ENCODE measurements at regions not wholly inside any gene's neighbourhood (a gene's known extent, or its start where the extent isn't known, plus 50 kb on each side); places are given as distances from the start of the nearest gene placed in this dataset.

DNA sequence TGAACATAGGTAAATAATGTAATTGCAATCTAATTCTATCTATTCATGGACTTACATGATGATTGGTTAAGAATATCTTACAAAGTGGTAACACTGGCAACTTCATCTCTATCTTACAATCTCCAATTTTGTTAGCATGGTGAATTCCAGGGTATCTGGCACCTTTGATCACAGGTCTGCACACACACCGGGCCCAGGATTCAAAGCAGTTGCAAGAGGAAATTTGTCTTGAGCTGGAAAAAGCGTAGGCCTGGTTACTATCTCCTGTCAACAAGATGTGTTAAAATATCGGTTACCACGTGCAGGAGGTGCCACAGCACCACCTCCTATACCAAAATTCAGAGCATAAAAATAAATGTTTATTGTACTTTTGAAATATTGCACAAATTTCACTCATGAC lies 2428.4 kb downstream of the PCDH9 start:
- TF ChIP-seq, protein P1, sequence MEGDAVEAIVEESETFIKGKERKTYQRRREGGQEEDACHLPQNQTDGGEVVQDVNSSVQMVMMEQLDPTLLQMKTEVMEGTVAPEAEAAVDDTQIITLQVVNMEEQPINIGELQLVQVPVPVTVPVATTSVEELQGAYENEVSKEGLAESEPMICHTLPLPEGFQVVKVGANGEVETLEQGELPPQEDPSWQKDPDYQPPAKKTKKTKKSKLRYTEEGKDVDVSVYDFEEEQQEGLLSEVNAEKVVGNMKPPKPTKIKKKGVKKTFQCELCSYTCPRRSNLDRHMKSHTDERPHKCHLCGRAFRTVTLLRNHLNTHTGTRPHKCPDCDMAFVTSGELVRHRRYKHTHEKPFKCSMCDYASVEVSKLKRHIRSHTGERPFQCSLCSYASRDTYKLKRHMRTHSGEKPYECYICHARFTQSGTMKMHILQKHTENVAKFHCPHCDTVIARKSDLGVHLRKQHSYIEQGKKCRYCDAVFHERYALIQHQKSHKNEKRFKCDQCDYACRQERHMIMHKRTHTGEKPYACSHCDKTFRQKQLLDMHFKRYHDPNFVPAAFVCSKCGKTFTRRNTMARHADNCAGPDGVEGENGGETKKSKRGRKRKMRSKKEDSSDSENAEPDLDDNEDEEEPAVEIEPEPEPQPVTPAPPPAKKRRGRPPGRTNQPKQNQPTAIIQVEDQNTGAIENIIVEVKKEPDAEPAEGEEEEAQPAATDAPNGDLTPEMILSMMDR (IDR thresholded peaks at IDR 0.05) = no peak
- no peak for TF ChIP-seq ZFX (IDR thresholded peaks at IDR 0.05; ENCODE audit: borderline replicate concordance)

All from 22Rv1 (cell line).